ENCODE measurements at regions not wholly inside any gene's neighbourhood (a gene's known extent, or its start where the extent isn't known, plus 50 kb on each side); places are given as distances from the start of the nearest gene placed in this dataset.

DNA sequence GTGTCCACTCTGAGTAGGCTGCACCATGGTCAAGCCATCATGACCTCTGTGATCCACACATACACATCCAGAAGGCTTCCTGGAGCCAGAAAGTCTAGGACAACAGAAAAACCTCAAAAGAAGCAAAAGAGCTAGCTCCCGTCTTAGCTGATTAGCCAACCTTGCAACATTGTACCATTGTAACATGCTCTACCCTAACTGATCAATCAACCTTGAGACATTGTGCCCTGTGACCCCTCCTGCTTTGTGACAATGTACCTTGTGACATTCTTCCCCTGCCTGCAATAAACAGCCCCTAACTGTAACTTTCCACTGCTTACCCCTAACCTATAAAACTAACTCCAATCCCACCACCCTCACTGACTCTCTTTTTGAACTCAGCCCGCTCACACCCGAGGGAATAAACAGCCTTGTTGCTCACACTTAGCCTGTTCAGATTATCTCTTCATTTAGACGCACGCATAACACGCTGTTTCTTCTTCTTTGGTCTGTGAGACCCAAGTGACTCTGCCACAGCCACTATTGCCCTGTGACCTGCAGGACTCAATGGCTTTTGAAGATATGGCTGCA, 1104.6 kb downstream of the OTOL1 start:
- H3K4me1 ChIP-seq = no peaks in the 10 kb centered on the region
- H3K36me3 ChIP-seq = no peaks in the 10 kb centered on the region
- H3K27me3 ChIP-seq = no peaks in the 10 kb centered on the region
- ATAC-seq (ENCODE audit: low FRiP score in 2 of 2) (no peak), DNase-seq (no peak)
- WGBS, 2 donors = 73 to 87% methylated on average over 6 of the region's 6 CpGs
- TF ChIP-seq POLR2A (IDR thresholded peaks at IDR 0.05) (no peak), EP300 (IDR thresholded peaks at IDR 0.05) (no peak), POLR2AphosphoS5 (IDR thresholded peaks at IDR 0.05) (no peak)
- TF ChIP-seq, protein P1, sequence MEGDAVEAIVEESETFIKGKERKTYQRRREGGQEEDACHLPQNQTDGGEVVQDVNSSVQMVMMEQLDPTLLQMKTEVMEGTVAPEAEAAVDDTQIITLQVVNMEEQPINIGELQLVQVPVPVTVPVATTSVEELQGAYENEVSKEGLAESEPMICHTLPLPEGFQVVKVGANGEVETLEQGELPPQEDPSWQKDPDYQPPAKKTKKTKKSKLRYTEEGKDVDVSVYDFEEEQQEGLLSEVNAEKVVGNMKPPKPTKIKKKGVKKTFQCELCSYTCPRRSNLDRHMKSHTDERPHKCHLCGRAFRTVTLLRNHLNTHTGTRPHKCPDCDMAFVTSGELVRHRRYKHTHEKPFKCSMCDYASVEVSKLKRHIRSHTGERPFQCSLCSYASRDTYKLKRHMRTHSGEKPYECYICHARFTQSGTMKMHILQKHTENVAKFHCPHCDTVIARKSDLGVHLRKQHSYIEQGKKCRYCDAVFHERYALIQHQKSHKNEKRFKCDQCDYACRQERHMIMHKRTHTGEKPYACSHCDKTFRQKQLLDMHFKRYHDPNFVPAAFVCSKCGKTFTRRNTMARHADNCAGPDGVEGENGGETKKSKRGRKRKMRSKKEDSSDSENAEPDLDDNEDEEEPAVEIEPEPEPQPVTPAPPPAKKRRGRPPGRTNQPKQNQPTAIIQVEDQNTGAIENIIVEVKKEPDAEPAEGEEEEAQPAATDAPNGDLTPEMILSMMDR (IDR thresholded peaks at IDR 0.05) = no peak
- H3K4me3 ChIP-seq = no peak overlapping the region
- no peak overlapping the region for H3K27ac ChIP-seq
- H3K9me3 ChIP-seq = no peaks in the 10 kb centered on the region

DNA sequence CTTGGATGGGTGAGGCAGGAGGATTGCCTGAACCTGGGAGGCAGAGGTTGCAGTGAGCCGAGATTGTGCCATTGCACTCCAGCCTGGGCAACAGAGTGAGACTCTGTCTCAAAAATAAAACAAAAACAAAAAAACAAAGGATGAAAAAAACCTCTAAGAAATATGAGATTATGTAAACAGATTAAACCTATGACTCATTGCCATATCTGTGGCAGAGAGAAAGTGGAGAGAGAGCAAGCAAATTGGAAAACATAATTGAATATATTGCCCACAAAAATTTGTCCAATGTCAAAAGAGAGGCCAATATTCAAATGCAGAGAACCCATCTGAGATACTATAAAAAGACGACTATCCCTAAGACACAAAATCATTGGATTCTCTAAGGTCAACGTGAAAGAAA, 1106.0 kb downstream of the OTOL1 start:
- H3K4me1 ChIP-seq = no peaks in the 10 kb centered on the region
- no peak overlapping the region for H3K4me3 ChIP-seq
- no peaks in the 10 kb centered on the region for H3K36me3 ChIP-seq
- no peak for ATAC-seq (ENCODE audit: low FRiP score in 2 of 2)
- H3K9me3 ChIP-seq = no peaks in the 10 kb centered on the region
- no peak for DNase-seq
- 76 to 80% methylated on average over 3 of the region's 3 CpGs for WGBS, 2 donors
- TF ChIP-seq POLR2AphosphoS5 (IDR thresholded peaks at IDR 0.05) (no peak), EP300 (IDR thresholded peaks at IDR 0.05) (no peak), POLR2A (IDR thresholded peaks at IDR 0.05) (no peak)
- TF ChIP-seq, protein P1 (IDR thresholded peaks at IDR 0.05) = no peak
- H3K27ac ChIP-seq = no peak overlapping the region
- H3K27me3 ChIP-seq = no peaks in the 10 kb centered on the region

DNA sequence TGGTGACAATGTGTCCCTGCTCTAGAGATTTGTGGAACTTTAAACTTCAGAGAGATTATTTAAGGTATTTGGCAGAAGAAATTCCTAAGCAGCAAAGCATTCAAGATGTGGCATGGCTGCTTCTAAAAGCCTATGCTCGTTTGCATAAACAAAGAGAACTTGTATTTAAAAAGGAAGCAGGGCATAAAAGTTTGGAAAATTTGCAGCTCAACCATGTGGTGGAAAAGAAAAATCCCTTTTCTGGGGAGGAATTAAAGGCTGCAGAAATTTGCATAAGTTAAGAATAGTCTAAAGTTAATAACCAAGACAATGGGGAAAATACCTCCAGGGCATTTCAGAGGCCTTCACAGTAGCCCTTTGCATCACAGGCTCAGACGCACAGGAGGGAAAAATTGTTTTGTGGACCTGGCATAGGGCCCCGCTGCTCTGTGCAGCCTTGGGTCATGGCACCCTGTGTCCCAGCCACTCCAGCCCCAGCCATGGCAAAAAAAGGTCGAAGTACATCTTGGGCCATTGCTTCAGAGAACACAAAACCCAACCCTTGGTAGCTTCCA, 1109.1 kb downstream of the OTOL1 start:
- Histone ChIP-seq H3K36me3 (no peaks in the 10 kb centered on the region), H3K4me3 (no peak overlapping the region), H3K27me3 (no peaks in the 10 kb centered on the region), H3K27ac (no peak overlapping the region), H3K4me1 (no peaks in the 10 kb centered on the region), H3K9me3 (no peaks in the 10 kb centered on the region)
- ATAC-seq (ENCODE audit: low FRiP score in 2 of 2) (no peak), DNase-seq (no peak)
- WGBS, 2 donors = 65 to 68% methylated on average over 4 of the region's 4 CpGs
- TF ChIP-seq, protein P1 (IDR thresholded peaks at IDR 0.05) = no peak
- TF ChIP-seq EP300 (IDR thresholded peaks at IDR 0.05) (no peak), POLR2AphosphoS5 (IDR thresholded peaks at IDR 0.05) (no peak), POLR2A (IDR thresholded peaks at IDR 0.05) (no peak)

DNA sequence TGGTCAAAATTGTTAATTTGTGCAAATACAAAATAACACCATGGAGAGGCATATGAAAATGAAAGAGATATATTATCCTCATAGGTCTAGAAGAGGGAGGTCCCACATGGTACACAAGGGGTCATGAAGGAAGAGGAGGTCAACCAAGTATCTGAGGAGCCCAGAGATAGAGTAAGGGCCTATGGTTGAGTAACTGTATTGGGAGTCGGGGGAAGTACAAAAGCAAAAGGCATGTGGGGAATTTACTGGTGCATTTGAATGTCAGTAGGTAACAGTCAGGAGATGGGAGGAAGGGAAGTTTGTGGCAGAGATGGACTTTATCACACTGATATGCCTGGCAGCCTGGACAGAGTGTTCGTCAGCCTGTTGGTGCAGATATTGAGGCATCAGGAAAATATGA, 1113.7 kb downstream of the OTOL1 start:
- ATAC-seq (ENCODE audit: low FRiP score in 2 of 2) (no peak), DNase-seq (no peak)
- H3K9me3 ChIP-seq = no peaks in the 10 kb centered on the region
- TF ChIP-seq POLR2A (IDR thresholded peaks at IDR 0.05) (no peak), POLR2AphosphoS5 (IDR thresholded peaks at IDR 0.05) (no peak), EP300 (IDR thresholded peaks at IDR 0.05) (no peak)
- TF ChIP-seq, protein P1 (IDR thresholded peaks at IDR 0.05) = no peak
- WGBS, 2 donors = 79 to 92% methylated on average over 2 of the region's 2 CpGs
- H3K27ac ChIP-seq = no peak overlapping the region
- no peaks in the 10 kb centered on the region for H3K4me1 ChIP-seq
- no peaks in the 10 kb centered on the region for H3K36me3 ChIP-seq
- no peak overlapping the region for H3K4me3 ChIP-seq
- H3K27me3 ChIP-seq = no peaks in the 10 kb centered on the region

DNA sequence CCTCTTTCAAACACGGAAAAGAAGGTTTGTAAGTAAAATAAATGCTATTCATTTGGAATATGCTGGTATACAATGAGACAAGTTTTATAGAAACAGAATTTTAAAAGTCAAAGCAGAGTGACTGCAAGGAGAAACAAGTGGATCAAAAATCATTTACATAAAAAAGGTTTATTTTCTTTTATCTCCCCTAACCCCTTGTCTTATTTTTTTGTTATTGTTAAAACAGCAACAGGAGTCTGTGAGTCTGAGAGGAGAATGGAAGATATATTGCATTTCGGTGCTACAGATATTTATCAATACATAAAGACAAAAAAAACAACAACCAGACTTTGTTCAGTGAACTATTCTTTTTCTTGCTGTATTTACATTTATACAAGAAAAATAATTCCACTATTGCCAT, 1116.4 kb downstream of the OTOL1 start:
- H3K4me3 ChIP-seq = no peak overlapping the region
- no peaks in the 10 kb centered on the region for H3K36me3 ChIP-seq
- no peak for ATAC-seq (ENCODE audit: low FRiP score in 2 of 2)
- no peak for TF ChIP-seq EP300 (IDR thresholded peaks at IDR 0.05)
- no peak for TF ChIP-seq POLR2A (IDR thresholded peaks at IDR 0.05)
- TF ChIP-seq, protein P1 (IDR thresholded peaks at IDR 0.05) = no peak
- no peak for TF ChIP-seq POLR2AphosphoS5 (IDR thresholded peaks at IDR 0.05)
- H3K4me1 ChIP-seq = no peaks in the 10 kb centered on the region
- no peaks in the 10 kb centered on the region for H3K27me3 ChIP-seq
- no peak for DNase-seq
- WGBS, 2 donors = 68 to 74% methylated on average over 2 of the region's 2 CpGs
- no peaks in the 10 kb centered on the region for H3K9me3 ChIP-seq
- no peak overlapping the region for H3K27ac ChIP-seq

Measured in upper lobe of left lung (tissue), 6 donors.